NCI-H2196 treated with DMSO at 0.1 percent for 48 hours (cell line): ENCODE measurements at regions not wholly inside any gene's neighbourhood (a gene's known extent, or its start where the extent isn't known, plus 50 kb on each side); places are given as distances from the start of the nearest gene placed in this dataset.
A peak's percentile ranks its signal among the peaks of the same experiment; 100 is the strongest.
"Not testable (repeated sequence)": the region's sequence is repeated elsewhere in the genome, so short reads cannot be mapped to it uniquely, and the experiment has no call there.

Source experiments
- DNase-seq: peaks from one replicate; lab custom pipeline; 2025; ENCODE audit not compliant: unreplicated experiment; lab: John Stamatoyannopoulos, UW

DNA sequence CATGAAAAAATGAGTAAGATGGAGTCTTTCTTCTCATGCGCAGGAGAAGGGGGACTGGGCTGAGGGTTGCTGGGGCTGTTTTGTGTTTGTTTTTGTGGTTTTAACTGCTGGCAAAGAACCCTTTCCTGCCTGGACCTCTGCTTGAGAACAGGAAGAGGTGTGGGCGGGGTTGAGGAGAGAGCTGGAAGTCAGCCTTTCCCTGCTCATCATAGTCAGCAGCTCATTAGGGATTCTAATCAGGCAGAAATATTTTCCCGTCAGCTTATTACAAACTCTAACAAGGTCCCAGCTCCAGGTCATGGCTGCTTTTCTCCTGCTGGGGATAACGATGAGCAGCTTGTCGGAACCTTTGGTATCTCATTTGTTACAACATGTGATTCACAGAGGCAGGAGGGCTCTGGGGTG, 185.0 kb upstream of the NRXN3 start:
- no peak for DNase-seq

GRCh38 chr14:77986773-77987172, 183.4 kb upstream of the NRXN3 start:
- no peak for DNase-seq

GRCh38 chr14:77988096-77988870, 181.9 kb upstream of the NRXN3 start:
- DNase-seq, result no peak

- no peak for DNase-seq
These were observed 181.2 kb upstream of the NRXN3 start for GRCh38 chr14:77988970-77989369.

GRCh38 chr14:77989441-77989991, 180.7 kb upstream of the NRXN3 start:
- no peak for DNase-seq

GRCh38 chr14:77990337-77990736, 179.8 kb upstream of the NRXN3 start:
- no peak for DNase-seq

GRCh38 chr14:77991128-77991772, 178.9 kb upstream of the NRXN3 start:
- no peak for DNase-seq

DNA sequence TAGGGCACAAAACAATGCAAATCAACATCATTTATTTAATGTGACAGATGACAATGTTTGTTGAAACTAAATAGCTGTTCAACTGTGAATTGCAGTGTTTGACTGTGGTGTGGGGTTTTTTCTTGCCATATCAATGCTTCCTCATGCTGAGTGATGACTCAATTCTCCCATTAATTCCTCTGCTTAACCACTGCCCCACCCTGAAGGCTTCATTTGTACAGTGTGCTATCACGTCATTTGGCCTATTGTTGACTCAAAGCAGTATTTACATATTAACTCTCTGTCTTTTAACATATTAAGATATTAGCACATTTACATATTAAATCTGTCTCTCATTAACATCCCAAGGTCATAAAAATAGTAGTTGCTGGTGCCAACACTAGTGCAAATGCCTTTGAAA, 164.8 kb upstream of the NRXN3 start:
- no peak for DNase-seq

GRCh38 chr14:78007160-78007559, 163.0 kb upstream of the NRXN3 start:
- no peak for DNase-seq

DNA sequence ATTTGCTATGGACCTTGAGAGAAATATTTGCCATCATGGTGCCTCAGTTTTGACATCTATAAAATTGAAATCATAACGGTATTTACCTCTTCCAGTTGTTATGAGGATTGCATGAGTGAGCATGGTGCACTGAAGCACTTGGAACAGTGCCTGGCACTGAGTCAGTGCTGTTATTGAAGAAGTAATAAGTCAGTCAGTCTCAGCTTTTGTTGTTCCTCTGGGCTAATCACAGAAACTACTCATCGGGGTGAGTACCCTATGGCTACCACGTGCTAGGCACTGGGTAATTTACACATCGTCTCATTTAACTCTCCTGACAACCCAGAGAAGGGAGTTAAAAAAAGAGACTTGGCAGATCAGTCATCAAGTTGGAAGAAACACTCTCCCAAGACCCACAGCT, 159.5 kb upstream of the NRXN3 start:
- DNase-seq, result no peak

GRCh38 chr14:78013911-78014310, 156.3 kb upstream of the NRXN3 start:
- DNase-seq, result not testable (repeated sequence)

DNA sequence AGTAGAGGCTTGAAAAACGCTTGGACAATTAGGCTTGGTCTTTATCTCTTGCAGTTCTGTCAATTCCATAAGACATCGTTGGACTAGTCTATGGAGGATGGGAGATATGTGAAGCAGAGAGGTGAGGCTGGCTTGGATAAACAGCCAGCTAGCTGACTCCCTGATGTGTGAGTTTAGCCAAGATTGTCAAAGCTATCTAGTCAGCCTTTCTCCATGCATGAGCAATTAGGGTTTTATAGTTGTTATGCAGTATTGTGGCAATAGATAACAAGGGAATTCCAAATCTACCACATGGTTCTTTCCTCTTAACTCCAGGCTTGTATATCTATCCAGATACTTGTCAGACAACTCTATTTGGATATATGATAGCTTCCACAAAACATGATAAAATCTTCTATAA, 153.6 kb upstream of the NRXN3 start:
- DNase-seq, result no peak

- DNase-seq, result no peak
These were observed 151.9 kb upstream of the NRXN3 start for GRCh38 chr14:78018283-78018682.

GRCh38 chr14:78022059-78022458, 148.1 kb upstream of the NRXN3 start:
- DNase-seq, result peak; percentile 39

DNA sequence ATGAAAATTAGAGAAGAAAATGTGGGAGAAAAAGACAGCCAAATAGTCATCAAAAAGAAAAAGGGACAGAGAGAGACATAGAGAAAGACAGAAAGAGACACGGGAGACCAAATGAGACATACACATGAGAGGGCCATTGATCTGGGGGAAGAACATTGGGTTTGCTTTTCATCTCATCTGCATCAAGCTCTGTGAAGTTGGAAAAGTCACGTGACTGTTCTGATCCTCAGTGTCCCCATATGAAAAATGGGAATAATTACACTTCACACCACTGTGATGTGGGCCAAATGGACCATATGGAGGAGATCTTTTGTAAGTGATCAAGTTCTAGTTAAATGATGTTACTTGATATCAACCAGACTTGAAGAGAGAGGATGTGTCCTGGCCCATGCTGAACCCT, 147.1 kb upstream of the NRXN3 start:
- no peak for DNase-seq

DNA sequence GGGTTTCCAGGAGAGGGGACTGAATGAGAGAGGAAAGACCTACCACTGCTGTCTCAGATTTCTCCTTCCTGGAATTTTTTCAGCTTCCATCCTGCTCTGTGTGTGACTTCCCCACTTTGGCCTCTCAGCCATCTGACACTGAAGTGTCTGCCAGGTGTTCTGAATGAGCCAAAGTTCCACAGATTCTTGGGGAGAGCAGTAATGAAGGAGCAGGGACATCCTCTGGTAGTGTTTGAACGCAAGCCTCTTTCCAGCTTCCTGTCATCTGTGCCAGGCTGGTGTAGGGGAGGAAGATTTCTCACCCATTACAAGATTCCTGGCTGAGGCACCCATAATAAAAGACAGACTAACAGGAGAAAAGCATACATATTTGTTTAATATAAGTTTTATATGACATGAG, 141.7 kb upstream of the NRXN3 start:
- DNase-seq, result no peak

GRCh38 chr14:78029601-78030372, 140.4 kb upstream of the NRXN3 start:
- DNase-seq, result no peak

- DNase-seq, result no peak
These were observed 126.8 kb upstream of the NRXN3 start for GRCh38 chr14:78043349-78043748.

GRCh38 chr14:78048120-78048519, 122.1 kb upstream of the NRXN3 start:
- DNase-seq, result no peak

GRCh38 chr14:78056890-78057289, 113.3 kb upstream of the NRXN3 start:
- not testable (repeated sequence) for DNase-seq

DNA sequence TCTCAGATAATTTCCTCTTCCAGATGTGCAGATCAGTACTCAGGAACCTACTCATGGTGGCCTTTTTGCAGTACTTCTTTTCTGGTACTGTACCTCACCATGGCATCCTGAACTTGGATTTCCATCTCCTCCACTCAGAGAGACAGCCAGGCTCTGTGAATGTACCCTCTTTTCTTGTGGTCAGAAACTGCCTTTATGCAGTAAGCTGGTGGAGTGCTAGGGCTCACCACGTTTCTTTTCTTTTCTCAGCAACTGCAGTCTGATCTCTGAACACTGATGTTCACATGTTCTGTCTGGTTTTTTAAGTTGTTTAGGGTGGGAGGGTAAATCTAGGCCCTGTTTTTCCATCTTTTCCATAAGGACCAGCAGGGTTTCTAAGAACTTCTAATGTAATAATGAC, 99.8 kb upstream of the NRXN3 start:
- no peak for DNase-seq
